GM12875 (cell line): ENCODE measurements at regions not wholly inside any gene's neighbourhood (a gene's known extent, or its start where the extent isn't known, plus 50 kb on each side); places are given as distances from the start of the nearest gene placed in this dataset.

Source experiments
- H3K4me3 ChIP-seq: one replicate; pipeline ENCODE4 v1.5.1; 2011; ENCODE audit warnings: low read depth, low read length, control low read depth
- CTCF ChIP-seq: IDR thresholded peaks from 2 replicates; pipeline ENCODE4 v1.5.1; 2011; ENCODE audit warnings: low read depth, mild to moderate bottlenecking, control low read depth, inconsistent platforms, low read length, moderate library complexity, borderline replicate concordance; ENCODE audit not compliant: insufficient read depth

- TF ChIP-seq CTCF, result no peak
Observed at GRCh38 chr12:47558625-47559345, 147.0 kb downstream of the RPAP3 start.

GRCh38 chr12:47557386-47557785 is 148.4 kb downstream of the RPAP3 start:
- TF ChIP-seq CTCF, result no peak
- no peak overlapping the region for H3K4me3 ChIP-seq

More at GRCh38 chr12:47558625-47559345, 147.0 kb downstream of the RPAP3 start:
- no peak overlapping the region for H3K4me3 ChIP-seq

GRCh38 chr12:47556261-47557030 is 149.4 kb downstream of the RPAP3 start:
- no peak overlapping the region for H3K4me3 ChIP-seq
- no peak for TF ChIP-seq CTCF

GRCh38 chr12:47554046-47554653 is 151.7 kb downstream of the RPAP3 start:
- TF ChIP-seq CTCF, result no peak
- no peak overlapping the region for H3K4me3 ChIP-seq

- H3K4me3 ChIP-seq, result no peak overlapping the region
- TF ChIP-seq CTCF, result no peak
Observed at GRCh38 chr12:47553266-47553665, 152.6 kb downstream of the RPAP3 start.

GRCh38 chr12:47551426-47551851 is 154.4 kb downstream of the RPAP3 start:
- no peak overlapping the region for H3K4me3 ChIP-seq
- no peak for TF ChIP-seq CTCF
